A549 (cell line): ENCODE measurements at regions not wholly inside any gene's neighbourhood (a gene's known extent, or its start where the extent isn't known, plus 50 kb on each side); places are given as distances from the start of the nearest gene placed in this dataset.

ENCODE experiments used
- ATAC-seq, 2 experiments: fragments of 200-7000 bp in 1 of 2; fragments of >200 bp in 1 of 2; cut with Nextera tagmentation in 1 of 2; cut with Tn5 transposase in 1 of 2; 3 replicates each; pipeline versions ENCODE4 v1.8.0 to v1.9.1; 2018 to 2020; ENCODE audit warnings: mild to moderate bottlenecking in 1 of 2, moderate library complexity in 1 of 2
- CTCF ChIA-PET: fragments of 300-600 bp; sonication (Branson Sonifier 250); formaldehyde crosslinking; extraction: SDS; loops from one replicate; lab custom pipeline; 2021; ENCODE audit warnings: antibody characterized with exemption, inconsistent platforms; lab: Yijun Ruan, JAX
- POLR2A ChIA-PET: fragments of 350-600 bp; formaldehyde crosslinking; extraction: SDS; loops from one replicate; lab custom pipeline; 2021; ENCODE audit warnings: antibody characterized with exemption, inconsistent platforms; lab: Yijun Ruan, JAX
- DNase-seq, 2 experiments: peaks; one replicate each; pipeline versions ENCODE4 v3.0.0 to v3.0.0-alpha.2; 2011 to 2016; ENCODE audit warnings: low read depth in 1 of 2, low spot score in 1 of 2
- FAIRE-seq: peaks from 2 replicates; lab custom pipeline; 2011; peaks lifted over from hg19 to GRCh38; lab: Jason Lieb, UNC
- H3K27ac ChIP-seq, 2 experiments: fragments of >200 bp; sonication (Bioruptor Twin); formaldehyde crosslinking; 3 replicates each; pipeline ENCODE4 v1.5.1; 2016 to 2017
- H3K4me1 ChIP-seq: fragments of >200 bp; sonication (Bioruptor Twin); formaldehyde crosslinking; 3 replicates; pipeline ENCODE4 v1.6.1; 2016
- H3K4me2 ChIP-seq: fragments of >200 bp; sonication (Bioruptor Twin); formaldehyde crosslinking; 3 replicates; pipeline ENCODE4 v1.6.1; 2016
- H3K4me3 ChIP-seq: fragments of >200 bp; sonication (Bioruptor Twin); formaldehyde crosslinking; 3 replicates; pipeline ENCODE4 v1.5.1; 2016
- H3K9me3 ChIP-seq: fragments of >200 bp; sonication (Bioruptor Twin); formaldehyde crosslinking; 3 replicates; pipeline ENCODE4 v1.6.1; 2016
- CBX2 ChIP-seq: fragments of 200-600 bp; sonication (generic); IDR thresholded peaks from 2 replicates; pipeline ENCODE4 v1.6.1; 2016; ENCODE audit warnings: low read depth, mild to moderate bottlenecking, borderline replicate concordance
- CBX8 ChIP-seq: fragments of 200-600 bp; sonication (generic); IDR thresholded peaks from 2 replicates; pipeline ENCODE4 v1.6.1; 2016
- EHF ChIP-seq: fragments of 250-450 bp; sonication (Bioruptor Pico); IDR thresholded peaks from 2 replicates; pipeline ENCODE4 v1.5.0; 2020; ENCODE audit warnings: mild to moderate bottlenecking
- ESRRA ChIP-seq: fragments of 150-350 bp; IDR thresholded peaks from 2 replicates; pipeline ENCODE4 v1.6.1; 2014; ENCODE audit warnings: mild to moderate bottlenecking, low read length, borderline replicate concordance
- FOSL2 ChIP-seq, 2 experiments: fragments of 450-650 bp in 1 of 2; fragments of >200 bp in 1 of 2; sonication (Bioruptor Twin) in 1 of 2; formaldehyde crosslinking; IDR thresholded peaks; 2 replicates each; pipeline versions ENCODE4 v1.5.0 to v1.6.1; 2016 to 2020; ENCODE audit warnings: mild to moderate bottlenecking in 1 of 2, moderate library complexity in 1 of 2
- FOXS1 ChIP-seq: fragments of 250-450 bp; sonication (Bioruptor Pico); IDR thresholded peaks from 2 replicates; pipeline ENCODE4 v1.5.0; 2020; ENCODE audit warnings: mild to moderate bottlenecking, moderate library complexity
- GATA3 ChIP-seq: IDR thresholded peaks from 2 replicates; pipeline ENCODE4 v1.6.1; 2012; ENCODE audit warnings: borderline replicate concordance
- HEYL ChIP-seq: fragments of 250-450 bp; sonication (Bioruptor Pico); IDR thresholded peaks from 2 replicates; pipeline ENCODE4 v1.8.0; 2021; ENCODE audit warnings: mild to moderate bottlenecking, moderate library complexity
- JUNB ChIP-seq: fragments of >200 bp; sonication (Bioruptor Twin); formaldehyde crosslinking; IDR thresholded peaks from 2 replicates; pipeline ENCODE4 v1.6.1; 2016
- KDM5A ChIP-seq: fragments of 200-600 bp; sonication (generic); IDR thresholded peaks from 2 replicates; pipeline ENCODE4 v1.6.1; 2016; ENCODE audit warnings: antibody characterized with exemption, mild to moderate bottlenecking
- MAZ ChIP-seq: fragments of 150-350 bp; IDR thresholded peaks from 2 replicates; pipeline ENCODE4 v1.6.1; 2014; ENCODE audit warnings: antibody characterized with exemption, low read depth, low read length, borderline replicate concordance
- NR3C1 ChIP-seq: fragments of >200 bp; sonication (Bioruptor Twin); formaldehyde crosslinking; IDR thresholded peaks from 3 replicates; pipeline ENCODE4 v1.6.1; 2017
- PHF8 ChIP-seq: fragments of 200-600 bp; sonication (generic); IDR thresholded peaks from 2 replicates; pipeline ENCODE4 v1.6.1; 2016; ENCODE audit warnings: low read depth, mild to moderate bottlenecking, antibody characterized with exemption, moderate library complexity, borderline replicate concordance
- RAD21 ChIP-seq, 2 experiments: fragments of >200 bp in 1 of 2; sonication (Bioruptor Twin) in 1 of 2; formaldehyde crosslinking in 1 of 2; IDR thresholded peaks in 1 of 2; conservative IDR thresholded peaks in 1 of 2; 2 replicates in 1 of 2; 3 replicates in 1 of 2; pipeline ENCODE4 v1.6.1; 2012 to 2018; ENCODE audit warnings: inconsistent platforms in 1 of 2
- RCOR1 ChIP-seq: fragments of 150-350 bp; IDR thresholded peaks from 2 replicates; pipeline ENCODE4 v1.6.1; 2014; ENCODE audit warnings: antibody characterized with exemption, low read length, low read depth
- REST ChIP-seq: fragments of 200-600 bp; sonication (generic); IDR thresholded peaks from 2 replicates; pipeline ENCODE4 v1.6.1; 2016; ENCODE audit warnings: antibody characterized with exemption, mild to moderate bottlenecking, moderate library complexity
- RFX5 ChIP-seq: fragments of 450-650 bp; IDR thresholded peaks from 2 replicates; pipeline ENCODE4 v1.7.1; 2014; ENCODE audit warnings: antibody characterized with exemption, mild to moderate bottlenecking, moderate library complexity
- RNF2 ChIP-seq: fragments of 200-600 bp; sonication (generic); IDR thresholded peaks from 2 replicates; pipeline ENCODE4 v1.6.1; 2016; ENCODE audit warnings: low read depth, mild to moderate bottlenecking, antibody characterized with exemption, moderate library complexity, borderline replicate concordance
- ZSCAN20 ChIP-seq: fragments of 250-450 bp; sonication (Bioruptor Pico); IDR thresholded peaks from 2 replicates; pipeline ENCODE4 v1.8.0; 2022; ENCODE audit warnings: mild to moderate bottlenecking, moderate library complexity
- WGBS: methylation state at CpG from one replicate; pipeline ENCODE4 v1.1.6; 2017; ENCODE audit errors: missing lambda C conversion rate; 5-methylcytosine and 5-hydroxymethylcytosine counted together
- TF ChIP-seq, protein P1 (sequence below): IDR thresholded peaks from 2 replicates; pipeline ENCODE4 v1.6.1; 2012

GRCh38 chr9:86891886-86892437, 55.3 kb downstream of the GAS1 start:
- H3K4me3 ChIP-seq: no peak overlapping the region
- WGBS: 9% methylated on average over 4 of the region's 4 CpGs
- TF ChIP-seq ESRRA: no peak
- no peak for TF ChIP-seq EHF (CRISPR knock-in tag)
- TF ChIP-seq HEYL: no peak
- no peak for TF ChIP-seq KDM5A
- no peak for TF ChIP-seq RCOR1
- TF ChIP-seq FOXS1 (CRISPR knock-in tag): no peak
- no peaks in the 10 kb centered on the region for H3K4me1 ChIP-seq
- H3K27ac ChIP-seq: no peak overlapping the region
- ATAC-seq: no peak
- H3K4me2 ChIP-seq: no peak overlapping the region
- H3K9me3 ChIP-seq: no peaks in the 10 kb centered on the region
- POLR2A ChIA-PET: no interaction called here
- no peak for FAIRE-seq
- no peak for DNase-seq
- CTCF ChIA-PET: no interaction called here

DNA sequence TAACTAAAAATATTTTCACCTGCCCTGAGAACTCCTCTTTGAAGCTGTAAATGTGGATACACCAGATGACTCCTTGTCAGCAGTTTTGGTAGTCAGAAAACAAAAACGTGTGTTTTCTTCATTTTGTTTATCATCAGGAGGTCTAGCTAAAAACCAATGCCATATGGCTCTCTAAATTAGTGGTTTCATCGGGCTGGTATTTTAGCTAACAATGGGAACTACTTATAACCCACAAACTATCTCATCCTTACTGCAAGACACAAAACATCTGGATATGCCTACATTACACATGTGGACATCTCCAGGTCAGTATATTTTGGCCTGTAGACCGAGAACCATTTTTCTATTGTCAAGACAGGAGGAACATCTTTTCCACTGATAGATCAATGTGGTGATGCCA, 56.2 kb downstream of the GAS1 start:
- FAIRE-seq (no peak), ATAC-seq (no peak), DNase-seq (no peak)
- WGBS: 3% methylated on average over 3 of the region's 3 CpGs
- no peak overlapping the region for H3K4me3 ChIP-seq
- TF ChIP-seq NR3C1: no peak
- TF ChIP-seq FOSL2 (IDR thresholded peaks at IDR 0.05): no peak
- no peak for TF ChIP-seq FOSL2 (CRISPR knock-in tag; IDR thresholded peaks at IDR 0.05)
- no peak for TF ChIP-seq FOXS1 (CRISPR knock-in tag)
- no peak for TF ChIP-seq PHF8
- no peak for TF ChIP-seq RNF2
- TF ChIP-seq REST: no peak
- no peak for TF ChIP-seq CBX2
- TF ChIP-seq MAZ: no peak
- TF ChIP-seq CBX8: no peak
- no peak for TF ChIP-seq GATA3
- no peak for TF ChIP-seq KDM5A
- TF ChIP-seq JUNB: no peak
- TF ChIP-seq, protein P1, sequence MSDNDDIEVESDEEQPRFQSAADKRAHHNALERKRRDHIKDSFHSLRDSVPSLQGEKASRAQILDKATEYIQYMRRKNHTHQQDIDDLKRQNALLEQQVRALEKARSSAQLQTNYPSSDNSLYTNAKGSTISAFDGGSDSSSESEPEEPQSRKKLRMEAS: no peak
- TF ChIP-seq RAD21 (conservative IDR thresholded peaks at IDR 0.05 in 1 of 2, IDR thresholded peaks at IDR 0.05 in 1 of 2): no peak
- CTCF ChIA-PET: interaction anchor here (1.4 kb wide), 1 partner anchor 9 kb away, joined by 4 read pairs; no protein-coding TSS in a partner anchor
- no peak overlapping the region for H3K27ac ChIP-seq
- POLR2A ChIA-PET: no interaction called here
- H3K4me1 ChIP-seq: no peaks in the 10 kb centered on the region
- no peaks in the 10 kb centered on the region for H3K9me3 ChIP-seq
- H3K4me2 ChIP-seq: no peak overlapping the region

DNA sequence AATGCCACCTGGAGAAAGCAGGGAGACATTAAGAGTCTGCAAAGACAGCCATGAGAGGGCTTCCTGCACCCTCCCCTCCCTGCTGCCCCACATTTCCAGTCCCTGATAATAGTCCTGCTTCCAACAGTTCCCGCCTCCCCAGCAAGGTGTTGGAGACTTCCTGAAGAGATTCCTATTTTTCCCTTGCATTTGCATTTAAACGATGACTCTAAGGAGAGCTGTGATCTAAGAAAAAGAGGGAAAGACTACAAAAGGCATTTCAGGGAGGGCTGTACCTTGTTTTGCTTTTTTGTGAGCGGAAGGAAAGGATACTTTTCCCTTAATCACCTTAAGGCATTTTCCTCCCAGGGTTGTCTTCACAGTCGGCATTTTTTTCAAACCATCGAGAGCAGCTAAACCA, 62.1 kb downstream of the GAS1 start:
- TF ChIP-seq ZSCAN20 (no peak), RFX5 (no peak)
- ChIA-PET CTCF (interaction anchor here (0.6 kb wide), 1 partner anchor 1221 kb away, joined by 3 read pairs; no protein-coding TSS in a partner anchor), POLR2A (no interaction called here)
- 9% methylated on average over 5 of the region's 5 CpGs for WGBS
- H3K27ac ChIP-seq: no peak overlapping the region
- no peaks in the 10 kb centered on the region for H3K9me3 ChIP-seq
- H3K4me3 ChIP-seq: no peak overlapping the region
- no peak overlapping the region for H3K4me2 ChIP-seq
- ATAC-seq (no peak), FAIRE-seq (no peak), DNase-seq (no peak)
- H3K4me1 ChIP-seq: no peaks in the 10 kb centered on the region
